ENCODE measurements at regions not wholly inside any gene's neighbourhood (a gene's known extent, or its start where the extent isn't known, plus 50 kb on each side); places are given as distances from the start of the nearest gene placed in this dataset.
A peak's percentile ranks its signal among the peaks of the same experiment; 100 is the strongest.

DNA sequence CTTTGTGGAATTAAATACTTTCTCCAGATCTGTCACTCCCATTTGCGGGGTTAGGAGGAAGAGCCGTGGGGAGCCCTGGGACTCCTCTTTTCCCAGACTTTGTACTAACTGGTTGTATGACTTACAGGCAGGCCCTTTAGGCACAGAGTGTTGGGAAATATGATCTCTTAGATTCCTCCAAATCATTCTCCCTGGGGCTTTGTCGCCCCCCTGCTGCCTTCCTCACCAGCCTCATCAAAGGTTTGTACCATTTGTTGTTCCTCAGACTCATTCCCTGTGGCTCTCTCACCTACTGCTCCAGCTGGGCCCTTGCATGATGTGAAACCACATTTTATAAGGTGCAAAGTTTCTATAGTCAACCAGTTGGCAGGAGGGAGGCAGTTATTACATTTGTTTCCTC is 56.4 kb downstream of the CRYGS start:
- peak; percentile 35 for DNase-seq (ENCODE audit: low read depth)

DNA sequence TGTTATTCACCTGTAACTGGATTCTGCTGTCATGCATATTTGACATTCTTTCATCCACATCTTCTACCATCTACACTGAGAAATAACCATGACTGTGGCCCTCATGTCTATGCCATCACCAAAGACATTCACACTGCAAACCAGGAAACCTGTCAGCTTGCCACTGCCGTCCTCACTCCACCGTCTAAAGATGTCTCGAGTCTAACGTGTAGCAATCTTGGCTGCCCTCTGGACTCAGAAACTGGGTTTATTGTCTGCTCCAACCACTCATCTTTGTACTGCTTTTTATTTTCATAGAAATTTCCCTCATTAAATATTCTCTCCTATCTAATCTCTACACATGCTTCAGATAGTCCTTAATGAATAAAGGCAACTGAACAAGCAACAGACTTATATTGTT is 57.1 kb downstream of the CRYGS start:
- no peak for DNase-seq (ENCODE audit: low read depth)

DNA sequence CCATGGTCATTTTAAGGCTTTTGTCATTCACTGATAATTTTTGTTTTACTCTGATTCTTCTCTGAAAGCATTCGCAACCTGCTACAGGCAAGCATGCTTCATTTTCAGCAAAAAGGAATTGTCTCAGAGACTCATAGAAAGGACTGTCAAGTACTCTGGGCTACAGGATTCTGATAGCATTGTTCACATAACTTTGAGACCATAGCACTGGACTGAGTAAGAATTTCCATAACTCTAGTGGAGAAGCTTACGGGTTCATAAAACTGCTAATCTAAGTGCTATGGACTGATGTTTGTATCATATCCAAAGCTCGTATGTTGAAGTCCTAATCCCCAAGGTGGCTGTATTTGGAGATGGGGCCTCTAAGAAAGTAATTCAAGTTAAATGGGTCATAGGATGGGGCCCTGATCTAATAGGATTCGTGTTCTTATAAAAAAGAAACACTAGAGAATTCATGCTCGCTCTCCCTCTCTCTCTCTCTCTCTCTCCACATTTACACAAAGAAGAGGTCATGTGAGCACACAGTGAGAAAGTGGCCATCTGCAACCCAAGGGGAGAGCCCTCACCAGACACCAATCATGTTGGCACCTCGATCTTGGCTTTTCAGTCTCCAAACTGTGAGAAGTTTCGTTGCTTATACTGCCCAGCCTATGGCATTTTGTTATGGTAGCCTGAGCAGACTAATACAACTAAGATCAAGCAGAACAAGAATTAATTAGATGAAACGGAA is 60.4 kb downstream of the CRYGS start:
- DNase-seq (ENCODE audit: low read depth): no peak

DNA sequence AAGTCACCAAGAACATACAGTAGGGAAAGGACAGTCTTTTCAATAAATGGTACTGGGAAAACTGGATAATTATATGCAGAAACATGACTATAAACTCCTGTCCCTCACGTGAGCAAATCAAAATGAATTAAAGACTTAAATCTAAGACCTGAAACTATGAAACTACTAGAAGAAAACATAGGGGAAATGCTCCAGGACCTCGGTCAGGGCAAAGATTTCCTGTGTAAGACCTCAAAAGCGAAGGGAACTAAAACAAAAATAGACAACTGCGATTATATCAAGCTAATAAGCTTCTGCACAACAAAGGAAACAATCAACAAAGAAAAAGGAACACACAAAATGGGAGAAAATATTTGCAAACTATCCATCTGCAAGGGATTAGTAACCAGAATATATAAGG is 62.7 kb downstream of the CRYGS start:
- no peak for DNase-seq (ENCODE audit: low read depth)

DNA sequence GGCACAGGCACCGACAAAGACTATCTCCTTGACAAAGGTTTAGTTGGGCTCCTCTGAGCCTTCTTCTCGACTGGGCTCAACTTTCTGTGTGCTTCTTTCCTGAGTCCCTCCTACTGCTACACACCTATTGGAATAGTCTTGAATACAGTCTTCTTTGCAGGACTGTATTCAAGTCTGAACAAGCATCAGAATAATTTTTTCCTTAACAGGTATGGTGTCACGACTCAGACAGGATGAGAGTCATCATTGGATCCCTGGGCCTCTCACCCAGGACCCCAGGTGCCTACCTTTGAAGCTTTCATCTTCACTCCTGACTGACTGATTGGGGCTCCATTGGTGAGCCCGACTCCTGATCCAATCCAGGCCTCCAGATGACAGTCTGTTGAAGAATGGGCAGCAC is 66.3 kb downstream of the CRYGS start:
- no peak for DNase-seq (ENCODE audit: low read depth)

DNA sequence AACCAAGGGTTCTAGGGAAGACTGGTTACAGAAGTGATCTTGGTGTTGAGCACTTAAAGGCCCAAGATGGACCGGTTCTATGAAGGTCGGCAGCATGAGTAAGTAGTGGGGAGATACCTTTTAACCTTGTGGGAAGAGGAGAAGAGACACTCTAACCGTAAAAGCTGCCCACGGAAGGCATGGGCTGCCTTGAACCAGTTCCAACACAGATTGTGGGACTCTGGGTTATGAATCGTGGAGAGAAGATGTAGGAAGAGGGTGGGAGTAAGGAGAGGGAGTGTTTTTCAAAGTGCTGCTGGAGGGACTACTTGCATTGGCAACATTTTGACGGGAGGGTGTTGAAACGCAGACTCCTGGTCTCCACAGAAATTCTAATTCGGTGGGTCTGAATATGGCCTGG is 67.1 kb downstream of the CRYGS start:
- DNase-seq (ENCODE audit: low read depth): no peak

DNA sequence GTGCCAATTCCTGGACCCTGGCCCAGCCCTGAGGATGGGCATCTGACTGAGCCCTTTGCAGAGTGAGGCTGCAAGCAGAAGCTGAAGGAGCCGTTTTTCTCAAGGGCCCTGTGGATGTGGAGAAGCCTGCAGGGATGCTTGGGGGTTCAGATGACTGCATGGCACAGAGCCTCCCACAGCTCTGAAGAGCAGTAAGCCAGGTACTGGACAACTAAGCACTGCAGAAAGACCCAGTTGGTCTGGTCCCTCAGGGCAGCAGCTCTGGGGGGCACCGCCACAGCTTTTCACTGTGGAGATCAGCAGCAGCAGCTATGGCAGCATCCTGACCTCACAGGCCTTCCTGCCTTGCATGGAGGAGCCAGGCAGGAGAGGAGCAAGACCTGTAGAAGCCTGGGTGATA is 67.6 kb downstream of the CRYGS start:
- DNase-seq (ENCODE audit: low read depth): no peak

DNA sequence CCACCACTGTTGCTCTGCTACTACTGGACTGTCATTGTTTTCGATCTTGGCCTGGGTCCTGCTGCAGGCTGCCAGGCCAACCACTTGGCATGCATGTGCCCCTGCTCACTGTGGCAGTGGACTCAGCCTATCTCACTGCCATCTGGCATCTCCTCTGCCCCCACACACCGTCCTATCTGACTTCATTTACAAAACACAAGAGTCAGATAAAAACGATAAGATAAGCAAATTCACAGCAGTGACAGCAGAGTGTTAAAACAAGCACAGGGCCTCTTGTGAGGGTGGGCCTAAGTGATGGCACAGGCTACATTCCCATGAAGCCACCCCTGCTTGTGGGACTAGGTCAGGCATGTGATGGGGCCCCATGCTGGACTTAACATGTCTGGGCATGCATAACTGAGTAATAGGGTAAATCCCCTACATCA is 68.1 kb downstream of the CRYGS start:
- no peak for DNase-seq (ENCODE audit: low read depth)

DNA sequence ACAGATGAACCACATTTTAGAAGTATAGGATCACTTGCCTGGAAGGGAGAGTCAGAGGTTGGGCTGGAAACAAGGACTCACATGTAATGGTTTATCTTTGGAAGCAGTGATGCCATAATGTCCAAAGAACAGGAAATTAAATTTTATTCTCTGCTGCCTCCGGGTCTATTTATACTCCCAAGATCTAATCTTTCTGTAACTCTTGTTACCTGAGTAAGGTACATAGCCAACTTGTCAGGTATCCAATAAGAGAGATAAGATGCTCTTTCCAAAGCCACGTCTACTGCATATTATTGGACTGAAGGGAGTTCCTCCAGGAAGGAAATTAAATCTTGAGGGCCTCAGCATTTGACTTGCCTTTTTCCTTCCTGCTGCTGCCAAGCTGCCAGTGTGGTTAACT is 71.0 kb downstream of the CRYGS start:
- no peak for DNase-seq (ENCODE audit: low read depth)

DNA sequence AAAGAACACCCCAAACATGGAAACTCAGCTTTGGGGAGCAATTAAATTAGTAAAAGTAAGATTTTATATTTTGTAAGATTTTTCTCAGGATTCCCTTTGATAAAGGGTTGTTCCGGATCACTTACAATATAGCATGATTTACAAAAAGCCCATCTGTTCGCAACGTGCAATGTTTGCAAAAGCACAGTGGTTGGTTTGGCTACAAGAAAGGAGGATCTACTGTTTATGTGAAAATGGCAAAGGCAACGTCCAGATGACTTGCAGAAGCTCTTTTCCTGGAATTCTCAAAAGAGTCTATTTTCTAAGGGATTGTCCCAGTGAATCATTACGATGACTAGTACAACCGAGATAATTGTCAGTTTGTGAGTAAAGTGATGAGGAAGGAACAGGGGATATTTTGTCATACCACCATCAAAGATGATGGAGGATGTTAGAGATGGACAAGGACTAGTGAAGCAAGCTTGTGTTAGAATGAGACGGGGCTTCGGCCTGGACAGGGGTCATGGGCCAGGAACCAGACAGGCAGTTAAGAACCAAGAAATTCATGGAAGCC is 71.6 kb downstream of the CRYGS start:
- peak; percentile 62 for DNase-seq (ENCODE audit: low read depth)

DNA sequence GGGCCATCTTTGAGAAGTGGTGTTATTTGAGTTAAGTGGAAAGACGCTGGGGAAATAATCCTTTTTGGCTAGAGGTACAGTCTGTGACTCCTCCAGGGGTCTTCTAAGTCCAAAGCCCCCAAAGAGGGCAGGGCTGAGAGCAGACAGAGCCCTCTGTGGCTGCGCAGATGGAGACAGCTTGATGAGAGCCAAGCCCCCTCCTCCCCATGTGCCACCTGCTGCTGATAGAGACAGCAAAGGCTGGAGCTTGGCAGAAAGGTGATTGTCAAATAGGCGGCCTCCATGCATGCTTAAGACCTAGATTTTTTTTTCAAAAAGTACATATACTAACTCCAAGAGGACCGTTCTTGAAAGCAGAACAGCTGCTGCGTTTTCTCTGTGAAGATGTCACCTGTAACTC is 72.4 kb downstream of the CRYGS start:
- no peak for DNase-seq (ENCODE audit: low read depth)

DNA sequence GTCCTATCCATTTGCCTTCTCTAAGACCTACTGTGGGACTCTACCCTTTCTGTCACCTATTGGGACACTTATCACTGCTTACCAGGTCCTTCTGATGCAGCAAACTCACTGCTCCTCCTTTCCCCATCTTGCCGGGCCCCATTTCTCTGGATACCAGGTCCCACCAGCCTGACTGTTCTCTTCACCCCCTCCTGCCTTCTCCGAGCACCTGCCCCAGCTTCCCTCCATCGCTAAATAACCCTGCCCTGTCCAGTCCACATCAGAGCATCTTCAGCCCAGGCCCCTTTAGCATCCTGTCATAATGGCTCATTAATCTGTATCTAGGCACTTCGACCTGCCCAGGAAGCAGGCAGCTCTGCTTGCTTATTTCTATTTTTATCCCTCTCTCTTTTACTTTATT is 74.7 kb downstream of the CRYGS start:
- DNase-seq (ENCODE audit: low read depth): no peak

DNA sequence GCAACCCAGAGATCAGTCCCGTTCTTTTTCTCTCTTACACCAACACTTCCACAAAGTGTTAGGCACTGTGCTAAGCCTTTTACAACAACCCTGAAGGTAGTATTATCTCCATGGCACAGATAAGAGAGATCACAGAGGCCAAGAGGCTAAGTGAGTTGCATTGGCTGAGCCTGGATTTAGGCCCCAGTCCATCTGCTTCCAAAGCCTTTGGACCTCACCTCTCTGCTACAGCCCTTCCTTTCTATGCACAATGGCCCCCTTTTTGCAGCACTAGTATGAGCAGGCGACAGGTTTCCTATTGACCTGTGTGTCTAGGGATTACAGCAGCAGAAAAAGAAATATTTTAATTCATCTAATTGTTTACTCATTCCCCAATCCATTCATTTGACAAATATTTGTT is 76.2 kb downstream of the CRYGS start:
- no peak for DNase-seq (ENCODE audit: low read depth)

DNA sequence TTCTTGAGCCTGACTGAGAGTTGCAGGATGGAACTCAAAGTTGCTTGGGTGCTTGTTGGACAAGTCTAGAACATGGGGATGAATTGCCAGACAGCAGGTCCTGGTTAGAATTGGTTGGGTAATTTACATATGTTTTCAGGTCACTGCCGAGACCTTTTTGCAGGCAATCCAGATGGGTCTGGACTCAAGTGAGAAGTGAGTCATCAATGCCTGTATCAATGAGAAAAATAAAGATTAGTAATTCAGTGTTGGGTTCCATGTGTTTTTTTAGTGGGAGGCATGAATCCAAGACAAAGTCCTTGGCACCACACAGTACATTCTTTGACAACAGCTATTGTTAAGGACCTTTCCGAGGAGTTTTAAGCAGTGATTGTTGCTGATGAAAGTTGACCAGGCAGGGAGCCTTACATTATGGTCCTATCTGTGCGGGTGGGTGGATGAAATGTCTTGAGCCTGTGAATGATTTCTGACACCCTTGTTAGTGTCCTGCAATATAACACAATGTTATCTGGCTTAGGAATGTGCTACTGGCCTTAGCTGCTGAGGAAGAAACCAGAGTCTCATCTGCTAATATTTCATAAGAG is 77.7 kb downstream of the CRYGS start:
- DNase-seq (ENCODE audit: low read depth): no peak

DNA sequence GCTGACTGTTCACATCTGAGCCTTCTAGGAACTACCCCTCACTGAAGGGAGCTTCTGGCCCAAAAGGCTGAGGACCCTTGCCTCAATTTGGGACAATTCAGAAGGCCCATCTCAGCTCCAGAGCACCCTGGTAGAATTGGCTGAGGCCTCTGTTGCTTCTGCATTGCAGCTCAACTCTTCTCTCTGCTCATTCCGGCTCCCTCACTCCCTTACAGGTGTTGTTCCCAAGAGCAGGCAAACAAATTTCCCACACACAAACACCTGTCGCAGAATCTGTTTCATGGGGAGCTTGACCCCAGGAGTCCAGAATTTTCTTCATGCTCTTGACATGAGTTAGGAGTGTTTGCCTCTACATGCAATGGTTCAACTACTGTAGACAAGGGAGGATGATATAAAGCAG is 78.7 kb downstream of the CRYGS start:
- DNase-seq (ENCODE audit: low read depth): no peak

DNA sequence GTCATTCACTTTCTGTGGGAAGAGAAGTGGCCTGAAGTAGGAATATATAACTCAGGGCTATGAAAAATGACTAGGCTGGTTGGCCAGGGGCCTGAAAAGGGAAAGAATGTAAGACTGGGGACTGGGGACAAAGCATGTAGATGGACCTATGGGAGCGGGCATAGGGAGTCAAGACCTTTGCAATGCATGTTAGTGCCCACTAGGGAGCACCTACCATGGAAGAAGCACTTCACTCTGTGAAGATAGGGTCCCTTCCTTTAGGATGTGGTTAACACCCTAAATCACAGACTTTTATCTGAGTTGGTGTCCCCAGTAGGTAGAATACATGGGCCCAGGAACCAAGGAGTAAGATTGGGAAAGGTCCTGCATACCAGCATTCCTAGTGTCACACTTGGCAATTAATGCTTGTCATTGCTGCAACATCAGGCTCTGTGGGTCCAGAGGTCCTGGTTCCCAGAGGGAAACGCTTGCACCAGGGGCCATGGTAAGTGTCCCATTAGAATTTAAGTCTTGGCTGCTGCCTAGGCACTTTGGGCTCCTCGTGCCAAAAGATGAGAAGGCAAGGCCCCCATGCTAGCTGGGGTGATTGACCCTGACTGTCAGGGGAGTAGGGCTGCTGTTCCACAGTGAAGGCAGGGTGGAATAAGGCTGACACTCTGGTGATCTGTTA is 79.6 kb downstream of the CRYGS start:
- DNase-seq (ENCODE audit: low read depth): no peak

DNA sequence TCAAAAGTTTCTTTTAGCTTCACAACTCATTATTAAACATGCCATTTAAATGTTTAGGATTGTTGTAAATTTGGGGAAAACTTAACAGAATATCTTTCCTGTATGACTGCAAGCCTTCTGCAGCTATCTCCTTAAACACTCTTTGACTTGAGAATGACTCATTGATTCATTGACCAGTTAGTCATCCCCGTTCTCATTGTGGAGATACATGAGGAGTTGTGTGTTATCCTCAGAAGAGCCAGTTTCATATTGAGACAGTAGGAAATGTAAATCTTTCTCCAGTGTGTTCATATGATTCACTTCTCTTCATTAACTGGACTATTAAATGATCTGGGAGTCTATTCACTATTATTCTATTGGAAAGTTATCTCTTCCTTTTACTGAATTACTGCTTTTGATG is 83.0 kb downstream of the CRYGS start:
- peak; percentile 87 for DNase-seq (ENCODE audit: low read depth)

DNA sequence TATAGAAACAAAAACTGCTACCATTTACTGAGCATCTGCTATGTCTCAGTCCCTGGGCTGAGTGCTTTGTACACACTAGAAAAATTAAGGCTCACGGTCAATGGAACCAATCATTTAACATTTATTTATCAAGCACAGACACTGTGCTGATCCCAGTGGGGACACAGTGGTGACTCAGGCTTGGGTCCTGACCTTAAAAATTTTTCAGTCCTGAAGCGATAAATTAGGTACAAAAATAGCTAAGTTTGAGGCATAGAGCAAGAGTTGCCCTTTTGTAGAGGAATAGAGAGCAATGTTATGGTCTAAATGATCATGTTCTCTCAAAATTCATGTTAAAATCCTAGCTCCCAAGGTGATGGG is 85.1 kb downstream of the CRYGS start:
- no peak for DNase-seq (ENCODE audit: low read depth)

DNA sequence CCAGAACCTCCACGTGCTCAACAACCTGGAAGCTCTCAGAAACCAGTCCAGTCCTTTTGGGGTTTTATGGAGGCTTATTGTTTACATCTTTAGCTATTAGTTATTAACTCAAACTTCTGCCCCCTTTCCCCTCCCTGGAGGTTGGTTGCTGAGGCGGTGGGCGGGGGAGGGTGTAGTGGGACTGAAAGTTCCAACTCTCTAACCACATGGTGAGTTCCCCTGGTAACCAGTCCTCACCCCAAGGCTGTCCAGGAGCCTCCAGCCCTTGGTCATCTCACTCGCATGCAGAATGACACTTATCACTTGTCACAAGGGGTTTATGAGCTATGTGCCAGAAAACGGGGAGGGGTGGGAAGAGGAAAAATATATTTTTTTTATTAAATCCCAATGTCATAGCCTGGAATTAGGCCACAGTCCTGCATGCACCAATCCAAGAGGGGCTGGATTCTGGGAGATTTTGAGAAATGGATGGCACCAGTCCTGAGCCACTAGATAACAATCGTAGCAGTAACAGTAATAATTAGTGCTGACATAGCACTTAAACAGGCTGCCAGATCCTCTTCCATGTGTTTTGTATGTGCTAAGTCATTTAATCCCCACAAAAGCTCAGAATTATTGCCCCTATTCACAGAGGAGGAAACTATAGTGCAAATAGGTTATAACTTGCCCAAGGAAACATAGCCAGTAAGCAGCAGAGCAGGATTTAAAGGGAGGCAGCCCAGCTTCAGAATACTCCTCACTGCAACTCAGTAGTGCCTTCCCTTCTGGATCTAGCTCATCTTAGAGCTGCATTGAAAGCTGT is 85.7 kb downstream of the CRYGS start:
- DNase-seq (ENCODE audit: low read depth): no peak

DNA sequence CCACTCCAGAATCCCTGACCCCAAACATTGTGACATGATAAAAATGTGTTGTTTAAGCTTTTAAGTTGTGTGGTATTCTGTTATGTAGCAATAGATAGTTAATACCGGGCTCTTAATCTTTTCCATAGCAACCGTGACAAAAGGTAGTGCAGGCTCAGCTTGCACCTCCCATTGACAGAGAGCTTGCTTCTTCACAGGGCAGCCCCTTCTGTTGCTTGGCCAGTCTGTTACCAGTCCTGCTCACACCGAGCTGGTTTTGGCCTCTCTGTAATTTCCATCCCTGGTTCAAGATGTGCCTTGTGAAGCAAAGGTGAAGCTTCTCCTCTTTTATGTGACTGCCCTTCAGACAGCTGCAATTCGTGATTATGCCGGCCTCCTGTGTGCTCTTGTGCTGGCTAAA is 86.9 kb downstream of the CRYGS start:
- DNase-seq (ENCODE audit: low read depth): no peak

DNA sequence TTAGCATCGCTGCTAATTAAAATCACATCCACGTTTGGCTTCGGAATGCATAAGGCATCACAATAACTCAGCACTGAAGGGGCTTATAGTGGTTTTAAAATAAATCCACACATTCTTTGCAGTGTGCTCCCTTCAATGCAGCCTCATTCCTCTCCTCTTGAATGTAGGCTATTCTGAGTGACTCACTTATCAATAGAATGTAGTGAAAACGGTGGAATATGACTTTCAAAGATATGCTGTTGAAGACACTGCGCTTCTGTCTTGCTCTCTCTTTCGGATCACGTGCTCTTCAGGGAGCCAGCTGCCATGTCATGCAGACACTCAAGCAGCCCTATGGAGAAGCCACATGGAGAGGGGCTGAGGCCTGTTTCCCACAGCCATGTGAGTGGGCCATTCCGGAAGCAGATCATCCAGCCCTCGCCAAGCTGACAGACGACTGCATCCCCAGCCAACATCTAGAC is 87.4 kb downstream of the CRYGS start:
- no peak for DNase-seq (ENCODE audit: low read depth)
